GM21576 (cell line): ENCODE measurements at regions not wholly inside any gene's neighbourhood (a gene's known extent, or its start where the extent isn't known, plus 50 kb on each side); places are given as distances from the start of the nearest gene placed in this dataset.

Experiments
- ATAC-seq: cut with Tn5 transposase; IDR thresholded peaks from one replicate; pipeline ENCODE4 v1.9.1; 2021; ENCODE audit warnings: mild to moderate bottlenecking, moderate library complexity; ENCODE audit not compliant: unreplicated experiment

DNA sequence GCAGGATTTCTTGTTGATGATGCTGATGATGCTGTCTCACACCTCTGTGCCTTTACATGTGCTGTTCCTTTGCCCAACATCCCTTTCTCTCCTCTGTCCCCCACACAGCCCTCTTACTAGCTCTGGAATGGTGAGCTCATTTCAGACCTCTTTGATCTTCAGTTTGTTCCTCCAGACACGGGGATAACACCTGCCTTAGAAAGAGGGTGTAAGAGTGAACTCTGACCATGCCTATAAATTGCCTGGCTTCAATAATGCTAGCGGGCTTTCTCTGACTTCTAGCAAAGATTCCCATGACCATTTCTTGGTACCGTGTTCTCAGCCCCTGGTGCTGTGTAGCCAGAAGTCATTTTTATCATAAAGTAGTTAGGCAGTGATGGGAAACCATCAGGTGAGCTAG lies 55.9 kb upstream of the DRD2 start:
- no peak for ATAC-seq

GRCh38 chr11:113529606-113530005 lies 54.4 kb upstream of the DRD2 start:
- no peak for ATAC-seq

- ATAC-seq = no peak
These were observed 53.8 kb upstream of the DRD2 start for GRCh38 chr11:113528982-113529381.

DNA sequence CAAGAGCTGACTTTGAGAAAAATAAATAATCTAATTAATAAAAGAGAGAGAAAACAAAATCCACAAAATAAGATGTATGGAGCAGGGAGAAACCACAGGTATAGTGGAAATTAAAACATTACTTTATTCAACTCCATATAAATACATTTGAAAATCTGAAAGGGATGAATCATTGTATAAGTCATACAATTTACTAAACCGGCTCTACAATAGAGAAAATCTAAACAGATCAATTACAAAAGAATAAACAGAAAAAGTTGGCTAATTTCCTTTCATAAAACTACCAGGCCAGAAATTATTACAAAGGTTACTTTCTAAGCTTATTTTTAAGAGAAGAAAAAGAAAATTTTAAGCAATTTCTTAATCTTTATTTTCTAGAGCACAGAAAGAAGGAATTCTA lies 51.3 kb upstream of the DRD2 start:
- ATAC-seq = no peak
